CD4-positive, alpha-beta memory T cell (primary cell): ENCODE measurements at regions not wholly inside any gene's neighbourhood (a gene's known extent, or its start where the extent isn't known, plus 50 kb on each side); places are given as distances from the start of the nearest gene placed in this dataset.
"Not testable (repeated sequence)": the region's sequence is repeated elsewhere in the genome, so short reads cannot be mapped to it uniquely, and the experiment has no call there.

Experiments used
- CTCF ChIA-PET: fragments of 350-600 bp; sonication (Branson Sonifier 250); formaldehyde crosslinking; loops from one replicate; lab custom pipeline; 2021; ENCODE audit warnings: inconsistent platforms; ENCODE audit not compliant: partially characterized antibody; lab: Charles Lee
- POLR2A ChIA-PET: fragments of 350-600 bp; sonication (Branson Sonifier 250); formaldehyde crosslinking; loops from one replicate; lab custom pipeline; 2021; ENCODE audit not compliant: partially characterized antibody; lab: Charles Lee
- DNase-seq, 5 donors: peaks; one replicate each; pipeline versions ENCODE4 v3.0.0 to v3.0.0-alpha.2; 2020 to 2022; ENCODE audit warnings: mixed read lengths in 1 of 5
- H3K27ac ChIP-seq: one replicate; pipeline ENCODE4 v1.7.0; 2013; ENCODE audit warnings: low read depth, low read length
- H3K27me3 ChIP-seq: 2 replicates; pipeline ENCODE4 v1.7.0; 2013; ENCODE audit warnings: mild to moderate bottlenecking, low read length, moderate library complexity; ENCODE audit not compliant: insufficient read depth
- H3K36me3 ChIP-seq: 2 replicates; pipeline ENCODE4 v1.7.0; 2013; ENCODE audit warnings: mild to moderate bottlenecking, low read length, moderate library complexity; ENCODE audit not compliant: insufficient read depth
- H3K4me1 ChIP-seq: 2 replicates; pipeline ENCODE4 v1.7.0; 2013; ENCODE audit warnings: mild to moderate bottlenecking, low read length, moderate library complexity; ENCODE audit not compliant: insufficient read depth
- H3K4me3 ChIP-seq, 2 donors: one replicate each; pipeline ENCODE4 v1.7.0; 2013; ENCODE audit warnings: low read length in 2 of 2, mild to moderate bottlenecking in 1 of 2
- H3K9me3 ChIP-seq, 2 donors: one replicate each; pipeline ENCODE4 v1.7.0; 2013; ENCODE audit warnings: low read length in 2 of 2, control low read depth in 1 of 2; ENCODE audit not compliant: control insufficient read depth in 1 of 2
- H3K27ac Mint-ChIP-seq, 7 donors: one replicate each; pipeline ENCODE4 v1.8.0; 2020 to 2021; ENCODE audit warnings: mixed read lengths in 7 of 7, mild to moderate bottlenecking in 6 of 7, inconsistent platforms in 3 of 7, moderate library complexity in 3 of 7
- H3K27me3 Mint-ChIP-seq, 2 donors: one replicate each; pipeline ENCODE4 v1.8.0; 2020 to 2021; ENCODE audit warnings: mixed read lengths in 2 of 2
- H3K36me3 Mint-ChIP-seq, 2 donors: one replicate each; pipeline ENCODE4 v1.8.0; 2020 to 2021; ENCODE audit warnings: mixed read lengths in 2 of 2, inconsistent platforms in 1 of 2, mild to moderate bottlenecking in 1 of 2
- H3K4me1 Mint-ChIP-seq, 4 donors: one replicate each; pipeline ENCODE4 v1.8.0; 2020 to 2021; ENCODE audit warnings: mixed read lengths in 4 of 4, mild to moderate bottlenecking in 1 of 4
- H3K4me3 Mint-ChIP-seq, 8 donors: one replicate each; pipeline ENCODE4 v1.8.0; 2020 to 2021; ENCODE audit warnings: mixed read lengths in 8 of 8, mild to moderate bottlenecking in 7 of 8, moderate library complexity in 6 of 8, inconsistent platforms in 3 of 8
- H3K9me3 Mint-ChIP-seq, 8 donors: one replicate each; pipeline ENCODE4 v1.8.0; 2020 to 2021; ENCODE audit warnings: mixed read lengths in 8 of 8, mild to moderate bottlenecking in 5 of 8, inconsistent platforms in 3 of 8, moderate library complexity in 1 of 8
- intact Hi-C: fragments of 100-400 bp; cut with micrococcal nuclease; formaldehyde crosslinking; loops from one replicate; pipeline ENCODE4 v1.15.1; 2023

GRCh38 chr1:79912813-79913212, 906.3 kb upstream of the ADGRL4 start:
- intact Hi-C loops = no loop called here
- no peaks in the 10 kb centered on the region for H3K4me1 Mint-ChIP-seq
- no peak for DNase-seq
- Histone ChIP-seq H3K4me1 (no peaks in the 10 kb centered on the region), H3K4me3 (no peak overlapping the region), H3K27me3 (no peaks in the 10 kb centered on the region), H3K36me3 (no peaks in the 10 kb centered on the region), H3K27ac (no peak overlapping the region), H3K9me3 (no peaks in the 10 kb centered on the region)
- no peaks in the 10 kb centered on the region for H3K36me3 Mint-ChIP-seq
- H3K27ac Mint-ChIP-seq = no peak overlapping the region
- H3K9me3 Mint-ChIP-seq = peaks cover 2 to 14% (median 9%) of the 10 kb centered on the region in 8 donors
- no peaks in the 10 kb centered on the region for H3K27me3 Mint-ChIP-seq
- POLR2A ChIA-PET = no interaction called here
- H3K4me3 Mint-ChIP-seq = no peak overlapping the region
- CTCF ChIA-PET = no interaction called here

- Mint-ChIP-seq H3K27me3 (no peaks in the 10 kb centered on the region), H3K4me3 (no peak overlapping the region), H3K9me3 (peaks cover 0 to 13% (median 7%) of the 10 kb centered on the region in 8 donors), H3K4me1 (no peaks in the 10 kb centered on the region), H3K36me3 (no peaks in the 10 kb centered on the region), H3K27ac (no peak overlapping the region)
- H3K9me3 ChIP-seq = no peaks in the 10 kb centered on the region
- H3K4me3 ChIP-seq = no peak overlapping the region
- DNase-seq = no peak
- CTCF ChIA-PET = no interaction called here
- no peaks in the 10 kb centered on the region for H3K4me1 ChIP-seq
- POLR2A ChIA-PET = no interaction called here
- H3K36me3 ChIP-seq = no peaks in the 10 kb centered on the region
- H3K27me3 ChIP-seq = no peaks in the 10 kb centered on the region
- no peak overlapping the region for H3K27ac ChIP-seq
- intact Hi-C loops = no loop called here
Observed at GRCh38 chr1:79903321-79903720, 896.8 kb upstream of the ADGRL4 start.

- no peaks in the 10 kb centered on the region for H3K9me3 ChIP-seq
- POLR2A ChIA-PET = no interaction called here
Observed at GRCh38 chr1:79902418-79902817, 895.9 kb upstream of the ADGRL4 start.

GRCh38 chr1:79899914-79900313, 893.4 kb upstream of the ADGRL4 start:
- no peak overlapping the region for H3K27ac ChIP-seq

More at GRCh38 chr1:79902418-79902817, 895.9 kb upstream of the ADGRL4 start:
- Histone ChIP-seq H3K27ac (no peak overlapping the region), H3K36me3 (no peaks in the 10 kb centered on the region), H3K4me3 (no peak overlapping the region), H3K4me1 (no peaks in the 10 kb centered on the region), H3K27me3 (no peaks in the 10 kb centered on the region)
- no peaks in the 10 kb centered on the region for H3K36me3 Mint-ChIP-seq
- intact Hi-C loops = no loop called here
- no peaks in the 10 kb centered on the region for H3K27me3 Mint-ChIP-seq
- no peaks in the 10 kb centered on the region for H3K4me1 Mint-ChIP-seq
- no peak for DNase-seq
- no peak overlapping the region for H3K4me3 Mint-ChIP-seq
- CTCF ChIA-PET = no interaction called here
- H3K9me3 Mint-ChIP-seq = peaks cover 0 to 15% (median 7%) of the 10 kb centered on the region in 8 donors
- H3K27ac Mint-ChIP-seq = no peak overlapping the region

GRCh38 chr1:79896140-79896539, 889.6 kb upstream of the ADGRL4 start:
- Histone ChIP-seq H3K36me3 (no peaks in the 10 kb centered on the region), H3K27ac (no peak overlapping the region), H3K4me1 (no peaks in the 10 kb centered on the region), H3K27me3 (no peaks in the 10 kb centered on the region), H3K4me3 (no peak overlapping the region), H3K9me3 (no peaks in the 10 kb centered on the region)
- intact Hi-C loops = no loop called here
- H3K27ac Mint-ChIP-seq = no peak overlapping the region
- H3K9me3 Mint-ChIP-seq = peaks cover 0 to 27% (median 8%) of the 10 kb centered on the region in 8 donors
- H3K4me3 Mint-ChIP-seq = no peak overlapping the region
- ChIA-PET POLR2A (no interaction called here), CTCF (no interaction called here)
- H3K27me3 Mint-ChIP-seq = no peaks in the 10 kb centered on the region
- no peaks in the 10 kb centered on the region for H3K36me3 Mint-ChIP-seq
- H3K4me1 Mint-ChIP-seq = no peaks in the 10 kb centered on the region
- DNase-seq = no peak

More at GRCh38 chr1:79899914-79900313, 893.4 kb upstream of the ADGRL4 start:
- Mint-ChIP-seq H3K4me1 (no peaks in the 10 kb centered on the region), H3K4me3 (no peak overlapping the region), H3K27me3 (no peaks in the 10 kb centered on the region), H3K36me3 (no peaks in the 10 kb centered on the region), H3K27ac (no peak overlapping the region), H3K9me3 (peaks cover 0 to 17% (median 3%) of the 10 kb centered on the region in 8 donors)
- H3K9me3 ChIP-seq = no peaks in the 10 kb centered on the region
- ChIA-PET CTCF (no interaction called here), POLR2A (no interaction called here)
- intact Hi-C loops = no loop called here
- no peaks in the 10 kb centered on the region for H3K27me3 ChIP-seq
- H3K4me1 ChIP-seq = no peaks in the 10 kb centered on the region
- no peaks in the 10 kb centered on the region for H3K36me3 ChIP-seq
- no peak for DNase-seq
- no peak overlapping the region for H3K4me3 ChIP-seq

GRCh38 chr1:79895573-79895972, 889.0 kb upstream of the ADGRL4 start:
- peaks cover 4 to 29% (median 10%) of the 10 kb centered on the region in 8 donors for H3K9me3 Mint-ChIP-seq
- Histone ChIP-seq H3K4me3 (no peak overlapping the region), H3K27ac (no peak overlapping the region), H3K36me3 (no peaks in the 10 kb centered on the region), H3K4me1 (no peaks in the 10 kb centered on the region), H3K9me3 (no peaks in the 10 kb centered on the region), H3K27me3 (no peaks in the 10 kb centered on the region)
- no peaks in the 10 kb centered on the region for H3K36me3 Mint-ChIP-seq
- H3K4me3 Mint-ChIP-seq = no peak overlapping the region
- ChIA-PET CTCF (no interaction called here), POLR2A (no interaction called here)
- H3K4me1 Mint-ChIP-seq = no peaks in the 10 kb centered on the region
- H3K27me3 Mint-ChIP-seq = no peaks in the 10 kb centered on the region
- DNase-seq = no peak
- no peak overlapping the region for H3K27ac Mint-ChIP-seq
- intact Hi-C loops = no loop called here

- H3K27ac ChIP-seq, POLR2A ChIA-PET, H3K4me3 ChIP-seq, H3K36me3 ChIP-seq, H3K36me3 Mint-ChIP-seq, H3K4me1 Mint-ChIP-seq, H3K4me3 Mint-ChIP-seq, H3K9me3 ChIP-seq, CTCF ChIA-PET, H3K4me1 ChIP-seq, intact Hi-C loops, DNase-seq, H3K27me3 ChIP-seq, H3K27me3 Mint-ChIP-seq, H3K27ac Mint-ChIP-seq: not testable (repeated sequence)
- peaks cover 4 to 29% (median 15%) of the 10 kb centered on the region in 8 donors for H3K9me3 Mint-ChIP-seq
Observed at GRCh38 chr1:79894129-79894528, 887.6 kb upstream of the ADGRL4 start.

- Mint-ChIP-seq H3K4me1 (no peaks in the 10 kb centered on the region), H3K9me3 (peaks cover 5 to 33% (median 22%) of the 10 kb centered on the region in 8 donors), H3K27me3 (no peaks in the 10 kb centered on the region), H3K27ac (no peak overlapping the region), H3K4me3 (no peak overlapping the region), H3K36me3 (no peaks in the 10 kb centered on the region)
- intact Hi-C loops = no loop called here
- Histone ChIP-seq H3K27me3 (no peaks in the 10 kb centered on the region), H3K4me3 (no peak overlapping the region), H3K27ac (no peak overlapping the region), H3K4me1 (no peaks in the 10 kb centered on the region), H3K9me3 (no peaks in the 10 kb centered on the region), H3K36me3 (no peaks in the 10 kb centered on the region)
- ChIA-PET POLR2A (no interaction called here), CTCF (no interaction called here)
- no peak for DNase-seq
Observed at GRCh38 chr1:79887059-79887458, 880.5 kb upstream of the ADGRL4 start.
